K562 (cell line): ENCODE measurements at regions not wholly inside any gene's neighbourhood (a gene's known extent, or its start where the extent isn't known, plus 50 kb on each side); places are given as distances from the start of the nearest gene placed in this dataset.

Source experiments
- BMI1 ChIP-seq: fragments of 150-350 bp; IDR thresholded peaks from 2 replicates; pipeline ENCODE4 v1.6.1; 2014; ENCODE audit warnings: low read length
- CREM ChIP-seq: IDR thresholded peaks from 2 replicates; pipeline ENCODE4 v1.6.1; 2014; ENCODE audit warnings: antibody characterized with exemption, low read depth
- CXXC5 ChIP-seq: fragments of 250-450 bp; sonication (Bioruptor Pico); IDR thresholded peaks from 2 replicates; pipeline ENCODE4 v1.8.0; 2022; ENCODE audit warnings: inconsistent platforms, mild to moderate bottlenecking, moderate library complexity
- FIP1L1 ChIP-seq: fragments of 200-400 bp; formaldehyde crosslinking; IDR thresholded peaks from 2 replicates; pipeline ENCODE4 v1.6.1; 2018; ENCODE audit warnings: mild to moderate bottlenecking, low read depth, low read length; ENCODE audit not compliant: poor library complexity, severe bottlenecking
- KDM1A ChIP-seq, 2 experiments: fragments of 450-650 bp; IDR thresholded peaks; 2 replicates each; pipeline ENCODE4 v1.6.1; 2016; ENCODE audit warnings: mild to moderate bottlenecking in 2 of 2
- MEIS2 ChIP-seq: fragments of 450-650 bp; IDR thresholded peaks from 2 replicates; pipeline ENCODE4 v1.6.1; 2014; ENCODE audit warnings: mild to moderate bottlenecking; ENCODE audit not compliant: partially characterized antibody
- RBFOX2 ChIP-seq: fragments of 200-400 bp; formaldehyde crosslinking; IDR thresholded peaks from 2 replicates; pipeline ENCODE4 v1.6.1; 2017; ENCODE audit warnings: low read depth, mild to moderate bottlenecking, low read length, moderate library complexity
- RBM25 ChIP-seq: fragments of 200-400 bp; formaldehyde crosslinking; IDR thresholded peaks from 2 replicates; pipeline ENCODE4 v1.6.1; 2018; ENCODE audit warnings: low read length, low read depth, moderate library complexity; ENCODE audit not compliant: severe bottlenecking
- SMAD4 ChIP-seq: fragments of 250-450 bp; sonication (Bioruptor Pico); conservative IDR thresholded peaks from 2 replicates; pipeline ENCODE4 v1.8.0; 2021; ENCODE audit warnings: inconsistent platforms, mild to moderate bottlenecking, moderate library complexity
- TCF3 ChIP-seq: sonication (generic); formaldehyde crosslinking; IDR thresholded peaks from 2 replicates; pipeline ENCODE4 v1.4.0; 2020; ENCODE audit warnings: mild to moderate bottlenecking, missing genetic modification reagents
- TEAD4 ChIP-seq, 2 experiments: sonication (generic) in 1 of 2; formaldehyde crosslinking in 1 of 2; IDR thresholded peaks; 2 replicates each; pipeline versions ENCODE4 v1.6.1 to v1.8.0; 2012 to 2022; ENCODE audit warnings: borderline replicate concordance in 1 of 2, inconsistent platforms in 1 of 2, low read length in 1 of 2, mild to moderate bottlenecking in 1 of 2, missing genetic modification reagents in 1 of 2
- TFAM ChIP-seq: fragments of 250-450 bp; sonication (Bioruptor Pico); conservative IDR thresholded peaks from 2 replicates; pipeline ENCODE4 v1.5.0; 2021; ENCODE audit warnings: mild to moderate bottlenecking, moderate library complexity
- XRCC3 ChIP-seq: fragments of 450-650 bp; IDR thresholded peaks from 2 replicates; pipeline ENCODE4 v1.6.1; 2017; ENCODE audit warnings: mild to moderate bottlenecking, moderate library complexity
- ZFP36 ChIP-seq: fragments of 150-350 bp; IDR thresholded peaks from 2 replicates; pipeline ENCODE4 v1.6.1; 2018; ENCODE audit warnings: low read length, low read depth; ENCODE audit not compliant: partially characterized antibody
- ZNF696 ChIP-seq: fragments of 250-450 bp; sonication (Bioruptor Pico); conservative IDR thresholded peaks from 2 replicates; pipeline ENCODE4 v1.4.0; 2020; ENCODE audit warnings: mild to moderate bottlenecking, moderate library complexity
- ZNF75A ChIP-seq: fragments of 450-650 bp; formaldehyde crosslinking; IDR thresholded peaks from 2 replicates; pipeline ENCODE4 v1.4.0; 2020; ENCODE audit warnings: mild to moderate bottlenecking
- TF ChIP-seq, protein P1 (sequence below): fragments of 450-650 bp; IDR thresholded peaks from 2 replicates; pipeline ENCODE4 v1.7.1; 2018; ENCODE audit warnings: mild to moderate bottlenecking, low read depth; ENCODE audit not compliant: partially characterized antibody
- TF ChIP-seq, protein P2 (sequence below): sonication (generic); formaldehyde crosslinking; IDR thresholded peaks from 2 replicates; pipeline ENCODE4 v1.8.1; 2022; ENCODE audit warnings: missing genetic modification reagents
- TF ChIP-seq, protein P3 (sequence below): fragments of 200-800 bp; sonication (Bioruptor generic); IDR thresholded peaks from 2 replicates; pipeline ENCODE4 v1.6.1; 2017; ENCODE audit warnings: missing genetic modification characterization, missing compliant biosample characterization
- TF ChIP-seq, protein P4 (sequence below): fragments of 450-650 bp; formaldehyde crosslinking; IDR thresholded peaks from 2 replicates; pipeline ENCODE4 v1.4.0; 2022; ENCODE audit warnings: missing genetic modification characterization
- TF ChIP-seq, protein P5 (sequence below): fragments of 450-650 bp; conservative IDR thresholded peaks from 2 replicates; pipeline ENCODE4 v1.6.1; 2016; ENCODE audit warnings: missing genetic modification characterization, low read depth, mild to moderate bottlenecking, control low read depth, missing compliant biosample characterization

DNA sequence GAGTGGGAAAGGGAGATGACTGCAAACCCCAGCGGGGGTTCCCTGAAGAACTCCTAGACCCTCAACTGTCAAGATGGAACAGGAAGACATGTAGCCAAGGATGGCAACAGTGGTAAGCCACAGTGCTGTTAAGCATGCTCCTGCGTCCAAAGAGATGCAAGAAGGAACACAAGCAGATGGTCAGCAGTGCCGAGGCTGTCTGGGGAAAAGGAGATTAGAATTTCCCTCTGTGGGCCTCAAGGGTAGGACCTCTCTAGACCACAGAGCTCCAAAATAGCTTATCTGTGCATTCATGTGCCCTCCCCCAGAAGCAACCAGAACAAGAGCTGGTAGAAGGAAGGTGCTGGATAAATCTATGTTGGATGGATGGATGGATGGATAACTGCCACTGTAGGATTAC lies 82.0 kb upstream of the CPEB2 start (continued):
- TF ChIP-seq, protein P1, sequence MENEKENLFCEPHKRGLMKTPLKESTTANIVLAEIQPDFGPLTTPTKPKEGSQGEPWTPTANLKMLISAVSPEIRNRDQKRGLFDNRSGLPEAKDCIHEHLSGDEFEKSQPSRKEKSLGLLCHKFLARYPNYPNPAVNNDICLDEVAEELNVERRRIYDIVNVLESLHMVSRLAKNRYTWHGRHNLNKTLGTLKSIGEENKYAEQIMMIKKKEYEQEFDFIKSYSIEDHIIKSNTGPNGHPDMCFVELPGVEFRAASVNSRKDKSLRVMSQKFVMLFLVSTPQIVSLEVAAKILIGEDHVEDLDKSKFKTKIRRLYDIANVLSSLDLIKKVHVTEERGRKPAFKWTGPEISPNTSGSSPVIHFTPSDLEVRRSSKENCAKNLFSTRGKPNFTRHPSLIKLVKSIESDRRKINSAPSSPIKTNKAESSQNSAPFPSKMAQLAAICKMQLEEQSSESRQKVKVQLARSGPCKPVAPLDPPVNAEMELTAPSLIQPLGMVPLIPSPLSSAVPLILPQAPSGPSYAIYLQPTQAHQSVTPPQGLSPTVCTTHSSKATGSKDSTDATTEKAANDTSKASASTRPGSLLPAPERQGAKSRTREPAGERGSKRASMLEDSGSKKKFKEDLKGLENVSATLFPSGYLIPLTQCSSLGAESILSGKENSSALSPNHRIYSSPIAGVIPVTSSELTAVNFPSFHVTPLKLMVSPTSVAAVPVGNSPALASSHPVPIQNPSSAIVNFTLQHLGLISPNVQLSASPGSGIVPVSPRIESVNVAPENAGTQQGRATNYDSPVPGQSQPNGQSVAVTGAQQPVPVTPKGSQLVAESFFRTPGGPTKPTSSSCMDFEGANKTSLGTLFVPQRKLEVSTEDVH: no peak
- TF ChIP-seq FIP1L1: no peak
- TF ChIP-seq CREM: 0 out of 2 replicates have a peak, but pooled peaks have one; percentile 11
- peak; percentile 80 to 82 for TF ChIP-seq KDM1A (IDR thresholded peaks at IDR 0.05)
- no peak for TF ChIP-seq RBFOX2
- no peak for TF ChIP-seq BMI1
- TF ChIP-seq ZFP36: no peak
- TF ChIP-seq, protein P2, sequence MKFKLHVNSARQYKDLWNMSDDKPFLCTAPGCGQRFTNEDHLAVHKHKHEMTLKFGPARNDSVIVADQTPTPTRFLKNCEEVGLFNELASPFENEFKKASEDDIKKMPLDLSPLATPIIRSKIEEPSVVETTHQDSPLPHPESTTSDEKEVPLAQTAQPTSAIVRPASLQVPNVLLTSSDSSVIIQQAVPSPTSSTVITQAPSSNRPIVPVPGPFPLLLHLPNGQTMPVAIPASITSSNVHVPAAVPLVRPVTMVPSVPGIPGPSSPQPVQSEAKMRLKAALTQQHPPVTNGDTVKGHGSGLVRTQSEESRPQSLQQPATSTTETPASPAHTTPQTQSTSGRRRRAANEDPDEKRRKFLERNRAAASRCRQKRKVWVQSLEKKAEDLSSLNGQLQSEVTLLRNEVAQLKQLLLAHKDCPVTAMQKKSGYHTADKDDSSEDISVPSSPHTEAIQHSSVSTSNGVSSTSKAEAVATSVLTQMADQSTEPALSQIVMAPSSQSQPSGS (CRISPR knock-in tag): no peak
- peak; percentile 50; the same call in 1 of the 2 replicates for TF ChIP-seq SMAD4 (CRISPR knock-in tag)
- no peak for TF ChIP-seq RBM25
- TF ChIP-seq TEAD4 (IDR thresholded peaks at IDR 0.05; ENCODE audit: low read length): peak; percentile 84
- TF ChIP-seq TEAD4 (CRISPR knock-in tag; IDR thresholded peaks at IDR 0.05; ENCODE audit: borderline replicate concordance): no peak
- TF ChIP-seq ZNF696 (CRISPR knock-in tag): no peak
- TF ChIP-seq, protein P3, sequence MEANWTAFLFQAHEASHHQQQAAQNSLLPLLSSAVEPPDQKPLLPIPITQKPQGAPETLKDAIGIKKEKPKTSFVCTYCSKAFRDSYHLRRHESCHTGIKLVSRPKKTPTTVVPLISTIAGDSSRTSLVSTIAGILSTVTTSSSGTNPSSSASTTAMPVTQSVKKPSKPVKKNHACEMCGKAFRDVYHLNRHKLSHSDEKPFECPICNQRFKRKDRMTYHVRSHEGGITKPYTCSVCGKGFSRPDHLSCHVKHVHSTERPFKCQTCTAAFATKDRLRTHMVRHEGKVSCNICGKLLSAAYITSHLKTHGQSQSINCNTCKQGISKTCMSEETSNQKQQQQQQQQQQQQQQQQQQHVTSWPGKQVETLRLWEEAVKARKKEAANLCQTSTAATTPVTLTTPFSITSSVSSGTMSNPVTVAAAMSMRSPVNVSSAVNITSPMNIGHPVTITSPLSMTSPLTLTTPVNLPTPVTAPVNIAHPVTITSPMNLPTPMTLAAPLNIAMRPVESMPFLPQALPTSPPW (CRISPR knock-in tag): peak; percentile 37; the same call in 1 of the 2 replicates
- TF ChIP-seq XRCC3: no peak
- TF ChIP-seq, protein P4, sequence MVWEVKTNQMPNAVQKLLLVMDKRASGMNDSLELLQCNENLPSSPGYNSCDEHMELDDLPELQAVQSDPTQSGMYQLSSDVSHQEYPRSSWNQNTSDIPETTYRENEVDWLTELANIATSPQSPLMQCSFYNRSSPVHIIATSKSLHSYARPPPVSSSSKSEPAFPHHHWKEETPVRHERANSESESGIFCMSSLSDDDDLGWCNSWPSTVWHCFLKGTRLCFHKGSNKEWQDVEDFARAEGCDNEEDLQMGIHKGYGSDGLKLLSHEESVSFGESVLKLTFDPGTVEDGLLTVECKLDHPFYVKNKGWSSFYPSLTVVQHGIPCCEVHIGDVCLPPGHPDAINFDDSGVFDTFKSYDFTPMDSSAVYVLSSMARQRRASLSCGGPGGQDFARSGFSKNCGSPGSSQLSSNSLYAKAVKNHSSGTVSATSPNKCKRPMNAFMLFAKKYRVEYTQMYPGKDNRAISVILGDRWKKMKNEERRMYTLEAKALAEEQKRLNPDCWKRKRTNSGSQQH (CRISPR knock-in tag): no peak
- peak; percentile 18; the same call in 1 of the 2 replicates for TF ChIP-seq CXXC5 (CRISPR knock-in tag)
- no peak for TF ChIP-seq TFAM (CRISPR knock-in tag)
- no peak for TF ChIP-seq MEIS2
- TF ChIP-seq ZNF75A (CRISPR knock-in tag): no peak
- peak; percentile 73 for TF ChIP-seq TCF3 (CRISPR knock-in tag)
- TF ChIP-seq, protein P5, sequence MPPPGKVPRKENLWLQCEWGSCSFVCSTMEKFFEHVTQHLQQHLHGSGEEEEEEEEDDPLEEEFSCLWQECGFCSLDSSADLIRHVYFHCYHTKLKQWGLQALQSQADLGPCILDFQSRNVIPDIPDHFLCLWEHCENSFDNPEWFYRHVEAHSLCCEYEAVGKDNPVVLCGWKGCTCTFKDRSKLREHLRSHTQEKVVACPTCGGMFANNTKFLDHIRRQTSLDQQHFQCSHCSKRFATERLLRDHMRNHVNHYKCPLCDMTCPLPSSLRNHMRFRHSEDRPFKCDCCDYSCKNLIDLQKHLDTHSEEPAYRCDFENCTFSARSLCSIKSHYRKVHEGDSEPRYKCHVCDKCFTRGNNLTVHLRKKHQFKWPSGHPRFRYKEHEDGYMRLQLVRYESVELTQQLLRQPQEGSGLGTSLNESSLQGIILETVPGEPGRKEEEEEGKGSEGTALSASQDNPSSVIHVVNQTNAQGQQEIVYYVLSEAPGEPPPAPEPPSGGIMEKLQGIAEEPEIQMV (tag): no peak
